ENCODE measurements at regions not wholly inside any gene's neighbourhood (a gene's known extent, or its start where the extent isn't known, plus 50 kb on each side); places are given as distances from the start of the nearest gene placed in this dataset.

DNA sequence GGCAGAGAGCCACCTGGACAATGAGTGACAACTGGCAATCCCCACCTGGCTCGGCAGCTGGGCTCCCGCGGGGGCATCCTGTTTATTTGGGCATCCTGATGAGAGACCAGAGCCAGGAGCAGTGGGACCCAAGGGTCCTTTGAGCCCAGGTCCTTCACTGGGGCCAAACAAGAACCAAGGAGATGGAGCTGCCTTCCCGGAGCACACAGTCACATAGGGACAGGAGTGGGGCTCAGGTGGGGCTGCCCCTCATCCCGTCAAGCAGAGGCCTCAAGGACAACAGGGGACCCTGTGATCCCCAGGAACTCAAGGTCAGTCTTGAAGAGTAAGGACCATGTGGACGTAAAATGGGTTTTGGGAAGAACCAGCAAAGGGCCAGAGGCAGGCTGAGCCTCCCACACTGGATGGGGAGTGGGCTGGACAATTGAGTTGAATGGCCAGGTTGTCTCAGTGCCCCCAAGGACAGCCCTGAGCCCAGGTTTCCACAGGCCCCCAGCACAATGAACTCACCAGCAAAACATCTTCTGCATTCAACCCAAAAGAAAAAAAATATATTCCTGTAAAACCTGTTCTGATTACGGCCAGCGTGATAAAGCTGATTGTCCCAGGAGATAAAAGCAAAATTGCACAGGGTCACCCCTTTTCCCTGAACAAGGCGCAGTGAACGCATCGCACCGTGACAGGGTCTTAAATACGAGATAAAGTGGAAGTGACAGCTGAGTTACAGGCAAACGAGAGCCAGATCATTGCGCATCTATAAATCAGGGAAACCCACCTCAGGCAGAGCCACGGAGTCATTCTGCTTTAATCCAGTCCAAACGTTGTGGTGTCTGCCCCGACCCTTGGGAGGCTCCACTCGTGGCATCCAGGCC, 86.2 kb downstream of the ANKRD60 start:
- DNase-seq (ENCODE audit: low read depth in 1 of 2, low spot score in 2 of 2) (no peak), FAIRE-seq (no peak)
- H4K91ac ChIP-seq (replicated peaks; ENCODE audit: insufficient read length, low read length) = no peak overlapping the region
- no peaks in the 10 kb centered on the region; a peak in 2 of 7 replicates for H3K27me3 ChIP-seq (replicated peaks in 1 of 4; ENCODE audit: control insufficient read depth in 3 of 4, extremely low read depth in 1 of 4, insufficient read depth in 3 of 4, low read length in 3 of 4)
- no peak overlapping the region for H3K23ac ChIP-seq (ENCODE audit: insufficient read length)
- no peak overlapping the region for H2BK120ac ChIP-seq (replicated peaks; ENCODE audit: low read depth, low read length)
- no peaks in the 10 kb centered on the region; a peak in 1 of 7 replicates for H3K4me1 ChIP-seq (replicated peaks in 1 of 4; ENCODE audit: control insufficient read depth in 3 of 4, insufficient read depth in 4 of 4, low read length in 3 of 4)
- POLR2A ChIA-PET (ENCODE audit: partially characterized antibody) = no interaction called here
- H4K5ac ChIP-seq (ENCODE audit: insufficient read length, low read depth, low read length) = no peak overlapping the region
- H3K18ac ChIP-seq (ENCODE audit: extremely low read depth, low read length) = no peak overlapping the region
- H2AFZ ChIP-seq (ENCODE audit: low read length) = no peak overlapping the region
- H3K27ac ChIP-seq (ENCODE audit: low read depth, low read length) = no peak overlapping the region
- H3K9ac ChIP-seq (replicated peaks in 1 of 4; ENCODE audit: extremely low read depth in 1 of 4, low read depth in 3 of 4, low read length in 3 of 4) = no peak overlapping the region
- no peak overlapping the region for H4K8ac ChIP-seq (ENCODE audit: extremely low read depth, insufficient read depth, low read length)
- no peak for TF ChIP-seq SRF (IDR thresholded peaks at IDR 0.05; ENCODE audit: low read depth, low read length)
- TF ChIP-seq TAF7 (optimal IDR thresholded peaks at IDR 0.05; ENCODE audit: borderline replicate concordance, low read depth, low read length) = no peak
- no peak overlapping the region for H3K14ac ChIP-seq (ENCODE audit: insufficient read length)
- no peaks in the 10 kb centered on the region for H3K36me3 ChIP-seq (ENCODE audit: control insufficient read depth in 2 of 4, insufficient read depth in 4 of 4, low read length in 3 of 4)
- H3K23me2 ChIP-seq (ENCODE audit: low read depth, low read length) = no peaks in the 10 kb centered on the region; the same call in 1 of the 2 replicates
- no peak overlapping the region for H3K4me2 ChIP-seq (ENCODE audit: insufficient read depth in 1 of 2, low read depth in 2 of 2, low read length in 2 of 2)
- H3K4me3 ChIP-seq (ENCODE audit: extremely low read depth in 1 of 4, insufficient read depth in 2 of 4, low read depth in 3 of 4, low read length in 4 of 4) = no peak overlapping the region
- no peak overlapping the region for H3K56ac ChIP-seq (replicated peaks; ENCODE audit: insufficient read length, low read depth, low read length)
- no peaks in the 10 kb centered on the region for H3K79me2 ChIP-seq (ENCODE audit: control insufficient read depth in 1 of 2, insufficient read depth in 2 of 2, low read length in 2 of 2)
- CTCF ChIA-PET (ENCODE audit: partially characterized antibody) = interaction anchor here (1.5 kb wide), 1 partner anchor 13 kb away, joined by 5 read pairs; no protein-coding TSS in a partner anchor
- H3K79me1 ChIP-seq (ENCODE audit: low read depth, low read length) = no peaks in the 10 kb centered on the region
- no peak overlapping the region for H2AK5ac ChIP-seq (ENCODE audit: low read depth, low read length)
- no peaks in the 10 kb centered on the region for H4K20me1 ChIP-seq (replicated peaks in 1 of 2; ENCODE audit: control insufficient read depth in 1 of 2, insufficient read depth in 2 of 2, low read length in 2 of 2)
- no peak overlapping the region for H2BK12ac ChIP-seq (ENCODE audit: low read depth, low read length)
- no peak overlapping the region for H3K4ac ChIP-seq (replicated peaks; ENCODE audit: insufficient read length, low read depth, low read length)
- H2BK5ac ChIP-seq (ENCODE audit: low read depth, low read length) = no peak overlapping the region
- 0 out of 2 replicates have a peak overlapping the region, but pooled peaks have one; percentile 97 for H2BK15ac ChIP-seq (ENCODE audit: low read length)
- no peak overlapping the region for H2BK20ac ChIP-seq (ENCODE audit: low read length)
- no peaks in the 10 kb centered on the region for H3K9me3 ChIP-seq (ENCODE audit: insufficient read depth in 2 of 2, low read depth in 1 of 2, low read length in 1 of 2)
- 89% methylated on average over 19 of the region's 19 CpGs; no CpG with 5 or more reads in 1 of the 2 experiments for WGBS, 2 experiments (ENCODE audit: extremely low coverage in 1 of 2, insufficient coverage in 1 of 2, insufficient read length in 1 of 2, insufficient replicate concordance in 2 of 2, low coverage in 1 of 2, low lambda C conversion rate in 2 of 2, missing lambda C conversion rate in 1 of 2)

Measured in H1 (cell line).